ENCODE measurements at regions not wholly inside any gene's neighbourhood (a gene's known extent, or its start where the extent isn't known, plus 50 kb on each side); places are given as distances from the start of the nearest gene placed in this dataset.
"Not testable (repeated sequence)": the region's sequence is repeated elsewhere in the genome, so short reads cannot be mapped to it uniquely, and the experiment has no call there.

- no peaks in the 10 kb centered on the region for H3K9me3 Mint-ChIP-seq (ENCODE audit: low read depth)
- H3K4me1 Mint-ChIP-seq (ENCODE audit: low read depth), result peaks cover 2% of the 10 kb centered on the region
- H3K27ac Mint-ChIP-seq, result no peak overlapping the region
- TF ChIP-seq, protein P1, sequence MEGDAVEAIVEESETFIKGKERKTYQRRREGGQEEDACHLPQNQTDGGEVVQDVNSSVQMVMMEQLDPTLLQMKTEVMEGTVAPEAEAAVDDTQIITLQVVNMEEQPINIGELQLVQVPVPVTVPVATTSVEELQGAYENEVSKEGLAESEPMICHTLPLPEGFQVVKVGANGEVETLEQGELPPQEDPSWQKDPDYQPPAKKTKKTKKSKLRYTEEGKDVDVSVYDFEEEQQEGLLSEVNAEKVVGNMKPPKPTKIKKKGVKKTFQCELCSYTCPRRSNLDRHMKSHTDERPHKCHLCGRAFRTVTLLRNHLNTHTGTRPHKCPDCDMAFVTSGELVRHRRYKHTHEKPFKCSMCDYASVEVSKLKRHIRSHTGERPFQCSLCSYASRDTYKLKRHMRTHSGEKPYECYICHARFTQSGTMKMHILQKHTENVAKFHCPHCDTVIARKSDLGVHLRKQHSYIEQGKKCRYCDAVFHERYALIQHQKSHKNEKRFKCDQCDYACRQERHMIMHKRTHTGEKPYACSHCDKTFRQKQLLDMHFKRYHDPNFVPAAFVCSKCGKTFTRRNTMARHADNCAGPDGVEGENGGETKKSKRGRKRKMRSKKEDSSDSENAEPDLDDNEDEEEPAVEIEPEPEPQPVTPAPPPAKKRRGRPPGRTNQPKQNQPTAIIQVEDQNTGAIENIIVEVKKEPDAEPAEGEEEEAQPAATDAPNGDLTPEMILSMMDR (IDR thresholded peaks at IDR 0.05; ENCODE audit: unreplicated experiment), result no peak
- H3K27me3 Mint-ChIP-seq, result peaks cover 25% of the 10 kb centered on the region
- no peaks in the 10 kb centered on the region for H3K36me3 Mint-ChIP-seq (ENCODE audit: insufficient read depth)
- H3K4me3 Mint-ChIP-seq (ENCODE audit: low read depth), result no peak overlapping the region
- DNase-seq (ENCODE audit: low spot score, unreplicated experiment), result no peak
Observed at GRCh38 chr6:6824381-6824780, 235.9 kb downstream of the LY86 start.

GRCh38 chr6:6825193-6825784 lies 236.8 kb downstream of the LY86 start:
- no peak overlapping the region for H3K27ac Mint-ChIP-seq
- peaks cover 2% of the 10 kb centered on the region for H3K4me1 Mint-ChIP-seq (ENCODE audit: low read depth)
- TF ChIP-seq, protein P1 (IDR thresholded peaks at IDR 0.05; ENCODE audit: unreplicated experiment), result no peak
- H3K36me3 Mint-ChIP-seq (ENCODE audit: insufficient read depth), result no peaks in the 10 kb centered on the region
- H3K9me3 Mint-ChIP-seq (ENCODE audit: low read depth), result no peaks in the 10 kb centered on the region
- H3K4me3 Mint-ChIP-seq (ENCODE audit: low read depth), result no peak overlapping the region
- H3K27me3 Mint-ChIP-seq, result peaks cover 25% of the 10 kb centered on the region
- DNase-seq (ENCODE audit: low spot score, unreplicated experiment), result no peak

- DNase-seq (ENCODE audit: low spot score, unreplicated experiment), result no peak
- Mint-ChIP-seq H3K4me1 (ENCODE audit: low read depth) (no peaks in the 10 kb centered on the region), H3K36me3 (ENCODE audit: insufficient read depth) (no peaks in the 10 kb centered on the region), H3K4me3 (ENCODE audit: low read depth) (no peak overlapping the region), H3K27me3 (peaks cover 25% of the 10 kb centered on the region), H3K27ac (no peak overlapping the region), H3K9me3 (ENCODE audit: low read depth) (no peaks in the 10 kb centered on the region)
- TF ChIP-seq, protein P1 (IDR thresholded peaks at IDR 0.05; ENCODE audit: unreplicated experiment), result no peak
Observed at GRCh38 chr6:6826095-6826901, 237.8 kb downstream of the LY86 start.

GRCh38 chr6:6826961-6827360 lies 238.4 kb downstream of the LY86 start:
- Mint-ChIP-seq H3K36me3 (ENCODE audit: insufficient read depth) (no peaks in the 10 kb centered on the region), H3K27ac (no peak overlapping the region), H3K9me3 (ENCODE audit: low read depth) (no peaks in the 10 kb centered on the region), H3K4me3 (ENCODE audit: low read depth) (no peak overlapping the region), H3K27me3 (peaks cover 25% of the 10 kb centered on the region), H3K4me1 (ENCODE audit: low read depth) (no peaks in the 10 kb centered on the region)
- DNase-seq (ENCODE audit: low spot score, unreplicated experiment), result no peak
- TF ChIP-seq, protein P1 (IDR thresholded peaks at IDR 0.05; ENCODE audit: unreplicated experiment), result no peak

GRCh38 chr6:6829872-6830685 lies 241.6 kb downstream of the LY86 start:
- Mint-ChIP-seq H3K27me3 (peaks cover 14% of the 10 kb centered on the region), H3K4me1 (ENCODE audit: low read depth) (no peaks in the 10 kb centered on the region), H3K4me3 (ENCODE audit: low read depth) (no peak overlapping the region), H3K36me3 (ENCODE audit: insufficient read depth) (no peaks in the 10 kb centered on the region), H3K9me3 (ENCODE audit: low read depth) (no peaks in the 10 kb centered on the region), H3K27ac (no peak overlapping the region)
- TF ChIP-seq, protein P1 (IDR thresholded peaks at IDR 0.05; ENCODE audit: unreplicated experiment), result no peak
- DNase-seq (ENCODE audit: low spot score, unreplicated experiment), result no peak

DNA sequence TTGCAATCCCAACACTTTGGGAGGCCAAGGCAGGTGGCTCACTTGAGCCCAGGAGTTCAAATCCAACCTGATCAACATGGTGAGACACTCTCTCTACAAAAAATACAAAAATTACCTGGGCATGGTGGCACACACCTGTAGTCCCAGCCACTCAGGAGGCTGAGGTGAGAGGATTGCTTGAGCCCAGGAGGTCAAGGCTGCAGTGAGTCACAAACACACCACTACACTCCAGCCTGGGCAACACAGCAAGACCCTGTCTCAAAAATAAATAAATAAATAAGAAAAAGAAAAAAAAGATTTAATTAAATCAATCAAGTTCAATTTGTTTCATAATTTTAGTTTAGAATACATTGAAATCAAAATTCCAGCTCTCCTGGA lies 242.2 kb downstream of the LY86 start:
- not testable (repeated sequence) for H3K27ac Mint-ChIP-seq; H3K4me1 Mint-ChIP-seq (ENCODE audit: low read depth); H3K36me3 Mint-ChIP-seq (ENCODE audit: insufficient read depth); DNase-seq (ENCODE audit: low spot score, unreplicated experiment); H3K9me3 Mint-ChIP-seq (ENCODE audit: low read depth); H3K4me3 Mint-ChIP-seq (ENCODE audit: low read depth)
- peaks cover 11% of the 10 kb centered on the region for H3K27me3 Mint-ChIP-seq

All from progenitor cell of endocrine pancreas (in vitro differentiated cells).